ENCODE measurements at regions not wholly inside any gene's neighbourhood (a gene's known extent, or its start where the extent isn't known, plus 50 kb on each side); places are given as distances from the start of the nearest gene placed in this dataset.

DNA sequence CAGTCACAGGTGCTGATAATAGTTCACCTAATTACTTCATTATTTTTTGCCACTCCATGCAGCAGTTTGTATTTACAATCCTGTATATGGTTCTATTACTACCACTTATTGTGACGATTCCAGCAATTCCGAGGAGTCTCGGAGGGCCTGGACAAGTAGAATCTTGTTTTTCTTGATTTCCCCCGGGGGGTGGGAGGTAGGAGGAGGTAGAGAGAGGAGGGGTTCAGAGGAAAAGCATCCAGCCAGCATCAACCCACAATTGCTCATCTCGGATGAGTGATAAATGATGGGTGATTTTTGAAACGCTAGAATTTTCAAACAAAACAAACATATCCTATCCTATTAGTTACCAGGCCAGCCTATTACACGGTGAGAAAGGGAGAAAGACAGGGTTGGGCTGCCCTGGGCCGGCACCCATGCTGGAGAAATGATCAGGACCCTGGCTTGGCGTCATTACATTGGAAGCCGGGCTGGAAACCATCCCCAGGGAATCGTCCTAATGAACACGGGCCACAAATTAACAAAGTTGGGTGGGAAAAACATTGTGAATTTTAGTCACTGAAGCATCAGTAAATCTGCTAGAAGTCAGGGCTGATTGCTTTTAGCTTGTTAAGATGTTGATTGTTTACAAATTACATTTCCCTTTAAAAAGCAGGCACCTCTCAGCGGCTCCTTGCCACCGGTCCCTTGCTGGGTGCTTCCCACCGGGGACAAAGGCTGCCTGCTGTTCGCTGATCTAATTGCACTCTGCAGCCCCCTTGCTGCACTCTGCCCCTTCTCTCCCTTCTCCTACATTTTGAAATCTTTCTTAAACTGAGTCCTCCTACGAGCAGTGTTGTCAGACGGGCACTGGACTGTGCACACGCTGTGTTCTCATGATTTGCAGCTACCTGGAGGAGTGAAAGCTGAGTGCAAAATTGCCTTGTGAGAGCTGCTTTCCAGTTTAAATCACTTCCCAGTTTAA lies 95.5 kb downstream of the FAM204A start:
- DNase-seq: no peak

DNA sequence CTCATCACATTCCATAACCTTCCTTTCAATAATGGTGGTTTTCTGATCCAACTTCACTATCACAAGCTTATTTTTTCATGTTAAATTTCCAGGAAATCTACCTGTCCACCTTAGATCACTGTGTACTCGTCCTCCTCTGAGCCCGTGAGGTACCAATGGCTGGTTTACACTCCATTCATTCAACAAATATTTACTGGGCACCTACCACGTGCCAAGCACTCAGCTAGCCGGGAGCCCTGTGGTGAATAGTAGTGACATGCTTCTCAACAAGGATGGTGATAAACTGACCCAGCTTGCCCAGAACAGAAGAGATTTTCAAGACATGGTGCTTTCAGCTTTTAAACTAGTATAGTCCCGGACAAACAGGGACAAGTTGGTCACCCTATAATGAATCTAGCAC lies 98.2 kb downstream of the FAM204A start:
- no peak for DNase-seq

DNA sequence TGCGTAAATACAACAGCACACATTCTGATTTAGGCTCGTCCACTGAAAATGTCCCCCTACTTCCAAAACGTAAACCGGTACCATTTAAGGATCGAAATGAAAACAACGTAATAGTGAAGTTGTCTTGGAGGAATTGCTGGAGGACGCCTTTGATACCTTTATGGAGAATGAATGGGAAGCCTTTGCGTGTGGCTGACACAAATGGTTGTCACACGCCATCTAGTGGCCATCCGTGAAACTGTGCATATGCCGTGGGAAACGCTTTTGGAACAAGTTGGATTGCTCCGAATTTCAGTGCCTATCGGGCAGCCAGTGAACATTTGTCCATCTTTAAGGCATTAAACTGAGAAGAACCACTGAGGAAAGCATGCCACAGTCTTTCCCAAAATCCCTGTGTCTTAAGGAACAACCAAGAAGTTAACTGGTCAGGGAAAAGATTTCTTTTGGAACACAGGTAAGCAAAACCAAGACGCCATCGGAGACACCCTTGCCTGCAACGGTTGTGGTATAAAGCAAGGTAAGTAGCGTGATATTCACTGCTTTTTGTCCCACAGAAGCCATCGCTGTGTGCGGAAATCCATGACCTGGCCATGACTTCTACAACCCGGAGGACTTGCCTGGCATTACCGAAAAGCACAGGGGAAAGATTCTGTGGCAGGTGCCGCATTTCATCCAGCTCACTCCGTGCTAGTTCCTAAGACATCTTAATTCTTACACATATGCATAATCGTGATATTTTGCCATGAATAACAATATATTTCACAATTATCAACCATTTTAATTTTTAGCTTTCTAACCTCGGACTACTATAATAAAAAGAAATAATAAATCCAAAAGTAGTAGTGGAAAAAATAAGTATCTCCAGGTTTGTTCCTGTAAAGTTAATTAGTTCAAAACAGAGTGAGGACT lies 100.6 kb downstream of the FAM204A start:
- peak; percentile 62 for DNase-seq

DNA sequence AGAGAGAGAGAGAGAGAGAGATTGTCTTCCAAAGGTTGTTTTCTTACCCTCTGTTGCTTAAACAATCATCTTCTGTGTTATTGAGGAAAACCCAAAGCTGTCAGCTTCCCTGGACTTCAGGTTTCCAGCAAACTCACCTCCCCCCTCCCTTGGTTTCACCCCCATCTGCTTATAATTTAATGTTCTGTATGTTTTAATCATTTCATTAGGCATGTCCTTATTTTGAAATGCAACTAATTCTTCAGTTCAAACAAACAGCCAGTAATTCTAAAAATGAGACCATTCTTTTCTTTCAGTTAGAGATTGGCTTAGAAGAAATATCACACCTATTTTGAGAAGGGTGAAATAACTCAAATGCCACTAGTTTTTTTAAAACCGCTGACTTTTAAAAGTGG lies 102.9 kb downstream of the FAM204A start:
- no peak for DNase-seq

DNA sequence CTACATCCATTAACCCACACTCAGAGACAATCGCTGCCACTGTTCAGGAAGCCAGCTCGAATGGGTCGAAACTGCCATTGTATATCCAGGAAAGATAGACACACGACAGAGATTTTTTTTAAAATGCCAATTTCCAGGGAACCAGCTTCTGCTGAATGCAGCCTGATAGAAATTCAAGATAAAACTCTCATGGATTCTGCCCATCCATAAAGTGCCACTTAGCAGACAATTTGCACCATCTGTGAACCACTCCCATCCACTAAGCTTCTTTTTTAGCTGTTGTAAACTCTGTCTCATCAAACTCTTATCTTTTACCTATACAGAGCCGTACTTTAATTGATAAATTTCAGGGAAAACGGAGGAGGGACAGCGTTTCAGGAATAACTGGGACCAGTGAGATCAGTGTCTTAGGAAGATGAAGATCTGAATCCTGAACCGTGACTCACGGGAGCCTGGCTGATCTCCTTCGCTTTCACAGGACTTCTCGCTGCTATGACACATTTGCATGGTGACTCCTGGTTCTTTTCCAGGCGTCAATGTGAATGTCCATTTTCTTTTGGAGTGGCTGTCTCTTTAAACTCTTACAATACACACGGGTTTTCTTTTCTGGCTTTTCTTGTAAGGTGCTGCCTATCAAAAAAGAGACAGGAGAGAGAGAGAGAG lies 103.4 kb downstream of the FAM204A start:
- no peak for DNase-seq

DNA sequence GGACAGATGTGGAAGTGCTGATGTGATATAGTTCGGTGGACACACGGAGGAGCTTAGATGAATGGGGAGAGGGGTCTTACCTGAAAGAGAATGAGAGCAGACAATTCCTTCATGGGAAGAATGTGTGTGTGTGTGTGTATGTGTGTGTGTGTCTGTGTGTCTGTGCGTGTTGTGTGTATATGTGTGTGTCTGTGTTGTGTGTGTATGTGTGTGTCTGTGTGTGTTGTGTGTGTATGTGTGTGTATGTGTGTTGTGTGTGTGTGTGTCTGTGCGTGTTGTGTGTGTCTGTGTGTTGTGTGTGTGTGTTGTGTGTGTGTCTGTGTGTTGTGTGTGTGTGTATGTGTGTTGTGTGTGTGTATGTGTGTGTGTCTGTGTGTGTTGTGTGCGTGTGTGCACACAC lies 104.2 kb downstream of the FAM204A start:
- DNase-seq: no peak

DNA sequence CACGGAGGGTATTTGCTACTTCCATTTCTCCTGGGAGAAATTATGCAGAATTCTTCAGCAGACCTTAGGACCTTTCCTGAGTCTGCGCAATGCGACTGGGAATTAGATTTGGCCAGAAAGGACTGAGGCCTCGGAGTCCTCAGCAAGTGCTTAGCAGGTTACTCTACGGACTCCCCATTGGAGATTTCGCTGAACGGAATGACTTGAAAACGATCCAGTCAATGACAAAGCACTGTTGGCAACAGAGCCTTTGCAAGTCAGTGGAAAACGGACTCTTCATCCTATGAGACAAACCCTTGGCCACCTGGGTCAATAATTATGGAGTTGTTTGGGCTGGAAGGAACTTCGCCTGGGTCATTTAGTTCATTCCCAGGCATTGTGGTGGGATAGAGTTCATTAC lies 107.4 kb downstream of the FAM204A start:
- DNase-seq: no peak

DNA sequence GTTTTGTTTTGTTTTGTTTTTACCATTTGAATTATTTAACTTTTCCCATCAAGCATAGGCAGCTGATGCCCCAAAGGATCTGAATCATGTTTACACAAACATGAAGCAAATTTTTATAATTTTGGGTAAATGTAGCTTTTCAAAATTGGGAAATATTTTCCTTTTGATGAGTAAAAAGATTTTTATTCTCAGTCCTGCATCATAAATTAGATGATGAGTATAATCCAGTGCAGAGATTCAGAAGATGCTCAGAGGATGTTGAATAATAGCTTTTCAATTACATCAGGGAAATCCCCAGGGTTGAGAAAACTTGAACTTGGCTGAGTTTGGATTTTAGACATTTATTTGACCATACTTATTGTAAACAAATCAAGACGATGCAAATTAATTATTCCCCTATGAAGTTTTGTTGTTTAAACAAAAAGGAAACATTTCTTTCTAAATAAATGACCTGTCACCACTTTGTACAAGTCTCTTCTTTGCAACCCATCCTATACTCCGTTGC lies 121.7 kb downstream of the FAM204A start:
- DNase-seq: no peak

DNA sequence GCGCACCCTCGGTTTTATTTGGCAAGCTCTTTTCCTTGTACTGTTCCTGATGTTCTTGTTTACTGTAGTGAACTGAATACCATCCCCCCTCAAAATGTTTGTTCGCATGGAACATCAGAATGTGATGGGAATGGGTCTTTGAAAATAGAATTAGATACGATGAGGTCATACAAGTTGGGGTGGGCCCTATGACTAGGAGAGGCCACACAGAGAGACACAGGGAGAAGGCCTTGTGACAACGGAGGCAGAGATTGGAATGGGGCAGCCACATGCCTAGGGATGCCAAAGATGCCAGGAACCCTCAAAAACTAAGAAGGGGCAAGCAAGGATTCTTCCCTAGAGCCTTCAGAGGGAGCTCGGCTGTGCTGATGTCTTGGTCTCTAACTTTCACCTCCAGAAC lies 123.6 kb downstream of the FAM204A start:
- no peak for DNase-seq

DNA sequence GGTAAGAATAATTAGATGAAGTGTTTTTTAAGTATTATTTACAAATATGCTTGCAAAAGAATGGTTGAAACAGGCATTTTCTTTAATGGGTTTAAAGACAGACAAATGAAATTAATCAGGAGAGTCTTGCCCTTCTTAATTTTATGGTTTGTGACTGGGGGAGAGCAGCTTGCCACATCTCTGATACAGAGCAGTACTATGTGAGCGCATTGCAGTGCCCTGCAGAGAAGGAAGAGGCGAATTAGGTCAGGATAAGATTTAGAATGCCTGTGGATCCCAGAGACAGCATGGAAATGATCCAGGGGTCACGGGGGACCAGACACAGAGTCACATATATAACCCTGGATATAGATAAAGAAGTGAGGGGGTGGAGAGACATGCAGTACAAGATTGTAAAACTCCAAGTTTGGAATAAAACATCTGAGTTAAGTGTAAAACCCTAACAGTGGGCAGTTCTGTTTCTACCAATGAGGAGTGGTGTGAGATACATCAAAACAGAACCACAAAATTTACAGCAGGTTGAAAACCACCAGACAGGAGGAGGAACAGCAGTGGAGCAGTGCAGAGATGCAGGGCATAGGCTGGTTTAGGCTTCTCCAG lies 125.5 kb downstream of the FAM204A start:
- no peak for DNase-seq

DNA sequence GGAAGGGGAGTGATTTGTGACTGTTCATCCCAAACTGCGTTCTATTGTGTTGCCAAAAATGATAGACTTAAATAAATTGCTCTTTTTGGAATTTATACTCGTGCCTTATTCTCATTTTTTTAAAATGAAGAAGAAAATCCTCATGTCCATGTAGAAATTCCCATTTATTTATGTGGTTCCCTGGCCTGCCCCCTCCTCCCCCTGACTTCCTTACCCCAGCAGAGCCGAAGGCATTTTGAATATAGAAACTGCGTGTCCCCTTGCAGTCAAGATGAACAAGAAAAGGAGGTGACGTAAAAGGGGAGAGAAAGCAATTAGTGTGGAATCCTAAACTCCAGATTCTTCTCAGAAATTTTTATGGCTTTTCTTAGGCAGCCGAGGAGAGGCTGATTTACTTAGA lies 126.1 kb downstream of the FAM204A start:
- DNase-seq: no peak

DNA sequence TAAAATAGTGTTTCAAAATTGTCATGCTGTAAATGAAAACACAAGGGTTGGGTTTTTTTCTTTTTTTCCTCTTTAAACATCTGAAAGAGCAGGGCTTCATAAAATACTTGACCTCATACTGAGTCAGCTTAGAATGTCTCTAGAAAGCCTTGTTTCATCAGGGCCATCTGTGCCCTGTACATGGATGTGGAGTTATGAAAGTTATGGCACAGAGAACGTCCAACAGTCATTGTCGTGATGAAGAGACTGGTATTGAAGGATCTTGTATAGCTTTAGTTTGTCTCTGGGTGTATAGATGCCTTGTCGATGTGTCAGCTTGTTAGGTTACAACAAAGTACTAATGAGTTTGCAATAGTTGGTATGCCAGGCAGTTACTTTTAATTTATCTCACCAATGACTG lies 127.3 kb downstream of the FAM204A start:
- DNase-seq: no peak

DNA sequence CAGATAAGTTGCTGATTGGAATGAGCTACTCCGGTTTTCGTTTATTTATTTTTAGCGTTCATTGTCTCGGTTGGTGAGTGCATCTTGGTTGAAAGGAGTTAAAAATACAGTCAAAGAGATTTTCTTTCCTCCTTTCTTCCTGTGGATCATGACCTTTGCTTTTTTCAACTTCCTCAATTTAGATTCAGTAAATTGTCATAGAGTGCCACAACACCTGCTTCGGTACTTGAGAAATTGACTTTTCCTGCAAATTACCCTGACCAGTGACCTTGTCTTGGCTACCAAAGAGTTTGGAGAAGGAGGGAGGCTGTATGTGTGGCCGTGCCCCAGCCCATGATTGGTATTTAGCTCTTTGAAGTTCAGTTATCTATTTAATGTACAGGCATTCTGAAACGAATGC lies 128.7 kb downstream of the FAM204A start:
- DNase-seq: no peak

DNA sequence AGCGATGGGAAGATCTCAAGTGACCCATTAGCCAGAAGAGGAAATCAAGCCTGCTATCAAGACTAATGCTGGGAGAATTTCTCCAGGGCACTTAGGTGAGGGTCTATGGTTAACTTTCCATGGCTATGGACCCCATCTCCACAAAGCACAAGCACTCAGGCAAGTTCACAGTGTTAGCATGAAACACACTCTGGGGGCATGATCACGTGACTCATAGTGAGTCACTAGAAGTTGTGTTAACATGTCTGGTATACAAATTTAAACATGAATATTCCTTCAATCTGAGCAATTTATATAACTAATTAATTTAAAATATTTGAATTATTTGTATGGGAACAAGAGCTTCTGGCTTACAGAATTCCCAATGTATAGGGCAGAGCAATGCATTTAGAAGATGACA lies 131.8 kb downstream of the FAM204A start:
- DNase-seq: no peak

DNA sequence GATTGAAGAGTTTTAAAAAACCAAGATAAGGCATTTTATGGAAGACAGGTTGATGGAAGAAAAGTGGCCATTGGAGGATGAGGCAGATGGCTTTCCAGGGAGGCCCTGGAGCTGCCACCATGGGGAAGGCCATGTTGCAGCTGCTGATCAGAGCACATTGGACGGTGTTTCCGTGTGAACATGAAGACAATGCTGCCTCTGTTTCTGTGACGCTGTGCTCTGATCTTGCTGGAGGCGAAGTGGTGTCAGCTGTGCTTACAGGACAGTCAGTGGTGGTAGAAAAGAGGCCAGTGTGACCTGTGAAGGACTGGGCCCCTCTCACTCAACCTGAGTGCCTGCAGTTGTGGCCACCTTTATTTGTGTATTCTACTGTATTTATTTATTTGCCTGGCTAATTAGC lies 132.9 kb downstream of the FAM204A start:
- DNase-seq: no peak

DNA sequence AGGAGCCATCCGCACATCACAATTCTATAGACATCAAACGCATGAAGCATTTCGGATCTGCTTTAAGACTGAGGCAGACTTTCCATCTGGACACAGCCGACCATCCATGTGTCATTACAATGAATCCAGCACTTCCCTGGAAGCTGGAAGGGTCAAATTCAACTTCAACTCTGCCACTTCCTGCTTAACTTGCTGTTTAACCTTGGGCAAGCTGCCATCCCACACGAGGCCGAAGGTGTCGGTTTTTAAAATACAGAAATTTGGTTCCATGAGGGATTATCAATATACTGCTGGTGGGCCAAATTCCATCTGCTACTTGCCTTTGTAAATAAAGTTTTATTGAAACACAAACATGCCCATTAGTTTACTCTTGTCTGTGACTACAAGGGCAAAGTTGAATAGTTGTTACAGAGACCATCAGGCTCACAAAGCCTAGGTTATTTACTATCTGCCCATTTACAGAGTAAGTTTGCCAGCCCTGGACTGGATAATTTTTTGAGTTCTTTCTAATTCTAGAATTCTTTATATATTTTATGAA lies 134.6 kb downstream of the FAM204A start:
- DNase-seq: no peak

DNA sequence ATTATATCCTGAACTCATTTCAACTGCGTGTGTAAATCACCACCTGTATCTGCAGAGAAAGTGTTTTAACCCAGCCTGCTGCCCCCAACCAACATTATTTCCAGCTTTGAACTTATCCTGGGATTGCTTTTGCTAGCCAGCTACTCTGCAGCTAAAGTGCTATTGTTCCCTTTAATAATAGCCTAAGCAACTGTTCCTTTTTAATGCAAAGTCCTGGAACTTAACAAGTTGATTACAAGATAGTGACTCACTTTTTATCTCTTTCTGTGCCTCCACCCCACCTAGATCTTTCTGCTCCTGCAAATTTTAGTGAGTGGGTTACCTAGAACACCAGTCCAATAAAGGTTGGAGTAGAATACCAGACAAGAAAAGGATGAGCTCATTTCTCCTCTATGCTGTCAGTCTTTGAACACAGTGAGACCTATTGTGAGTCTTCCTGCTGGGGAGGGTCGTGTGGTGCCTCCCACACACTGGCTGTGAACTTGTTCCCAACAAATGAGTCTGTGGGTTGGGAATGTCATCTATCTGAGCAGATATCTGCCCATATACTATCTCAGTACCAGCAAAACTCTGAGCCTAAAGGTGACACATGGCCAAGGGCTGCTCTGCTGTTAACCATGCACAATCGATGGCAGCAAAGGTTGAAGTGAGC lies 137.7 kb downstream of the FAM204A start:
- no peak for DNase-seq

DNA sequence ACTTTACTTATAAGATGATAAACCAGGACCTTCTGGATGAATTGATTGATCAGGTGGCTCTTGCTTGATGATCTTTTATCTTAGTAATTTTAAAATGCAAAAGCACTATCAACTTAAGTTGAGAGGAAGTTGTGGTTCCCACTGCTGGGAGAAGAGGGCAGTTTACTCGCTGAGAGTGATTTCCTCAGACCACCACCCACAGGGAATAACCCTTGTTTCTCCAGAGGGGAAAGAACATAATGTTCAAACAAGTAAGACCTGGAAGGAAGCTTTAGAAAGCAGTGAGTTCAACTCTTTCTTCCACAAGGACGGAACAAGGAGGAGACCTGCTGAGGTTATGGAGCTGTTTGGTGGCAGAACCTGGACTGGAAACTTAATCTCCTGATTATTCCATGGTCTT lies 138.7 kb downstream of the FAM204A start:
- DNase-seq: no peak

DNA sequence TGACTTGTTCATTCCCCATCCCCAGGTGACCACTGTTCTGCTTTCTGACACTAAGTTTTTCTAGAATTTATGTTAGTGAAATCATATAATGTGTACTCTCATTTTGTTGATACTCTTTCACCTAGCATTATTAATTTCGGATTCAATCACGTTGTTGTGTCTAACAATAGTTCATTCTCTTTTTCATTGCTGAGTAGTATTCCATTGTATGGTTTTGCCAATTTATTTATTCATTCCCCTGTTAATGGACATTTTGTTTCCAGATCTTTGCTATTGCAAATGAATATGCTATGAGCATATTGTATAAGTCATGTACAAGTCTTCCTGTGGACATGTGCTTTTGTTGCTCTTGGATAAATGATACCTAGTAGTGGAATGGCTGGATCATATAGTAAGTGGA lies 146.4 kb downstream of the FAM204A start:
- no peak for DNase-seq

DNA sequence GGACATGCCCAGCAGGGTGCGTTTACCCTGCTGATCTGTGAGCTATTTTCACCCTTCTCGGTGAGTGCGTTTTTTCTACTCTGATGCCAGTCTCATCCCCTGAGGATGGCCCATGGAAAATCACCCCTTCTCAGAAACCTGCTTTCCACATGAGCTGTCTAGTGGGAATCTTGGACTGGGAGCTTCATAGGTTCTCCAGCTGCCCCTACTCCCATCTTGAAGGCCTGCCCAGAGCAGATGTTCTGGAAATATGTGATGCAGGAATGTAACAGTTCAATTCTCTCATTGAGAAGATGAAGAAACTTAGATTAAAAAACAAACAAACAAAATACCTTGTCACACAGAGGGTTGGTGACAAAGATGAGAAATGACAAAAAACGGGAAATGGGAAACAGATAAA lies 146.9 kb upstream of the RAB11FIP2 start:
- DNase-seq: no peak

DNA sequence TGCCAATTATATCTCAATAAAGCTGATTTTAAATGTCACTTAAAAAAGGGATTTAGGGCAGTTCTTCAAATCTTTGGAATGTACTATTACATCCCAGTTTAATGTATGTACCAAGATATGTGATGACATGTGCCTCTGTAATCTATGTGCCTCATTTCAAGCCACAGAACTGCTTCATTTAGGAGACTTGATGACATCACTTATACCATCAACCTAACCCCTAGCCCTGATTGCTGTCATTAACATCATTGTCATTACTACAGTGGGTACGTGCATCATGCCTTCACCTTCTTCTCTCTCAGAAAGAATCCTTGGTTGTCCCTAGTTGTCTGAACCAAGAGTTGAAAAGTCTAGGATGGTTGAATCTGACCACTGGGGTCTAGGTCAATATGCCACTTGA lies 134.3 kb upstream of the RAB11FIP2 start:
- no peak for DNase-seq

DNA sequence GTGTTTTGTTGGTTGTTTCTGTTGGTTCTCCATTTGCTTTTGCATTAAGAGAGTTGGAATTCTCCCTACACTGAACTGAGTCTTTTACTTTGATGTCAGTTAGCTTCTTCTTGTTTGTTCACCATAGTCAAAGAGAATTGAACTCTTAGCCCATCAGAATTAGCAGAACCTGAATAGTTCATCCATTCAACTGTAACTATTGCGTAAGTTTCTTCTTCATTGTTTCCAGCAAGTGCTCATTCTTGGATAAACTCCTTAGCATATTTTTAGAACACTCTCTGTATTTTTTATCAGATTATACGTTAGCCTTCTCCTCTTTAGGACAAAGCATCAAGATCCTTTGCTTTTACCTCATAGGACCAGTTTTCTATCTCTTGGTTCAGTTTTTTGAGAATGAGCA lies 128.4 kb upstream of the RAB11FIP2 start:
- no peak for DNase-seq
